22Rv1 (cell line): ENCODE measurements at regions not wholly inside any gene's neighbourhood (a gene's known extent, or its start where the extent isn't known, plus 50 kb on each side); places are given as distances from the start of the nearest gene placed in this dataset.

ENCODE experiments used
- H3K27ac ChIP-seq: fragments of 450-650 bp; 2 replicates; pipeline ENCODE4 v1.5.1; 2017
- ZFX ChIP-seq: fragments of 450-650 bp; IDR thresholded peaks from 2 replicates; pipeline ENCODE4 v1.6.1; 2017; ENCODE audit warnings: antibody characterized with exemption, borderline replicate concordance
- TF ChIP-seq, protein P1 (sequence below): fragments of 450-650 bp; IDR thresholded peaks from 2 replicates; pipeline ENCODE4 v1.5.1; 2017; ENCODE audit warnings: mild to moderate bottlenecking

DNA sequence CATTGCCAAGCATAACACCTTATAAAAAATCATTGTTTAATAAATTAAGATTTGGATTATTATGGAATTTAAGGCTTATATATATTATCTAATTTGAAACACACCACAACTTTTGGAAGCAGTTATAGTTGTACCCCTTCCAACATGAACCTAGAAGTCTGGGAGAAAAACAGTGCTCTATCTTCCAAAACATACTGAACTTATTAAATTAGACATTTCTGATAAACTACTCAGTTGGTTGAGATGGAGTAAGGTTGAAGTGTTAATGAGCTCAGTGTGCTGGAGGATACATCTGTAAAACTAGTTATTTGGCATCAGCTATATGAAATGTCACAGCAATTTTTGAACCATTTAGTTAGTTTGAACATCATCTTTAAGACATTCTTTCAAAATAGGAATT lies 227.4 kb downstream of the ALX1 start:
- TF ChIP-seq ZFX = no peak
- no peak overlapping the region for H3K27ac ChIP-seq

DNA sequence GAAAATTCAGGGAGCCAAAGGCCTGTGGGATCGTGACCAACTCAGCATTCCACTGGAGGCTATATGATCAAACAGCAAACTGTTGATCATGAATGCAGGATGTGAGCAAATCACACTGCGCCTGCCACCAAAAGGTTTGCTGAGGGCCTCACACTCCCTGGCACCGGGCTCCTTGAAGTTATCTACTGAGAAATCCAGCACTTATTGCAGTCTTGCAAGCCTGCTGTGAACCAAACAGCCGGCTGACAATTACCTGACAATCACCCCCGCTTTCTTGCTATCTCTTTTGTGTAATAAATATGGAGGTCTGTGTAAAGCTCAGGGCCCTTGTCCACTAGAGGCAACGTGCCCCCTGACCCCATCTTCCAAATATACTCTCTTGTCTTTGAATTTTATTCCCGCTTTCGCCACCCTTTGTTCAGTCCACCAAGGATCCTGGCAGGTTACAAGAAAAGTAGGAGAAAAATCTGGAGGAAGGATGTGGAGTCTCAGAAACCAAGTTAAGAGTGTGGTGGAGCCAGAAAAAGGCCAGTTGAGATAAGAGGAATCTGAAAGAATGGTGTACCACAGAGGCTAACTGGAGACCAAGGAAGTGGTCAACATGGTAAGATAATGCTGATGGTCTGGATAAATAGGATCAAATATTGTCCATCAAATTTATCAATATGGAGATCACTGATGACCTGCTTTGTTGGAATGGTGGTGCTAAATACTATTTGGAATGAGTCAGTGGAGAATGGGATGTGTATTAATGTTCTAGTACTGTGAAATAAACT lies 229.2 kb downstream of the ALX1 start:
- no peak overlapping the region for H3K27ac ChIP-seq
- TF ChIP-seq, protein P1, sequence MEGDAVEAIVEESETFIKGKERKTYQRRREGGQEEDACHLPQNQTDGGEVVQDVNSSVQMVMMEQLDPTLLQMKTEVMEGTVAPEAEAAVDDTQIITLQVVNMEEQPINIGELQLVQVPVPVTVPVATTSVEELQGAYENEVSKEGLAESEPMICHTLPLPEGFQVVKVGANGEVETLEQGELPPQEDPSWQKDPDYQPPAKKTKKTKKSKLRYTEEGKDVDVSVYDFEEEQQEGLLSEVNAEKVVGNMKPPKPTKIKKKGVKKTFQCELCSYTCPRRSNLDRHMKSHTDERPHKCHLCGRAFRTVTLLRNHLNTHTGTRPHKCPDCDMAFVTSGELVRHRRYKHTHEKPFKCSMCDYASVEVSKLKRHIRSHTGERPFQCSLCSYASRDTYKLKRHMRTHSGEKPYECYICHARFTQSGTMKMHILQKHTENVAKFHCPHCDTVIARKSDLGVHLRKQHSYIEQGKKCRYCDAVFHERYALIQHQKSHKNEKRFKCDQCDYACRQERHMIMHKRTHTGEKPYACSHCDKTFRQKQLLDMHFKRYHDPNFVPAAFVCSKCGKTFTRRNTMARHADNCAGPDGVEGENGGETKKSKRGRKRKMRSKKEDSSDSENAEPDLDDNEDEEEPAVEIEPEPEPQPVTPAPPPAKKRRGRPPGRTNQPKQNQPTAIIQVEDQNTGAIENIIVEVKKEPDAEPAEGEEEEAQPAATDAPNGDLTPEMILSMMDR = no peak
- TF ChIP-seq ZFX = no peak

DNA sequence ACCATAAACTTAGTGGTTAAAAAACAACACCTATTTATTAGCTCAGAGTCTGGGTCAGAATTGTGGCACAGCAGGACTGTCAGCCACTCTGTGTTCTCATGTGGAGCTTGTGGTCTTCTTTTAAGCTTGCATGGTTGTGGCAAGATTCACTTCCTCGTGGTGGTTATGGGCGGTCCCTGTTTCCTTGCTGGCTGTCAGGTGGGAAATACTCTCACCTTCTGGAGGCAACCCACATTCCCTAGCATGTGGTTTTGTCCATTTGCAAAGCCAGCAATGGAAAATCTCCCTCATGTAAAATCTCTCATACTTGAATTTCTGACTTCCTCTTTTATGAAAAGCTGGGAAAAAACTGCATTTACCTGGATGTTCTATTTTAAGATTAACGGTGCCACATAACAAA lies 229.8 kb downstream of the ALX1 start:
- no peak overlapping the region for H3K27ac ChIP-seq
- no peak for TF ChIP-seq ZFX
- TF ChIP-seq, protein P1 = no peak

DNA sequence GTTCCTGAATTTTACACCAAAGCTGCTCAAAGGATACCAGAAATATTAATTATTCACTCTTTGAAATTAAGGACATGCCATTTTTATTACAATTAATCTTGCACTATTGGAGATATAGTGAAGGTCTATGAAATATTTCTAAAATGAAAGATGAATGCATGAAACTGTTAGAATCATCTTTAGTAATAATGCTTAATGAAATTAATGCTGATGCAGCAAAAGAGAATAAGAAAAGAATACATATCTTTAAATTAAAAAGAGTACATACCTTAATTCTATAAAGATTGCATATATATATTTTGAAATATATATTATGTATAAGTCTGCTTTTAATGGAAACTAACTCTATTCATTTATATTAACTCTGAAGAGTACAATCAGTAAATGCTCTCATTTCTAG lies 236.0 kb downstream of the ALX1 start:
- no peak for TF ChIP-seq ZFX
- TF ChIP-seq, protein P1 = no peak
- H3K27ac ChIP-seq = no peak overlapping the region

DNA sequence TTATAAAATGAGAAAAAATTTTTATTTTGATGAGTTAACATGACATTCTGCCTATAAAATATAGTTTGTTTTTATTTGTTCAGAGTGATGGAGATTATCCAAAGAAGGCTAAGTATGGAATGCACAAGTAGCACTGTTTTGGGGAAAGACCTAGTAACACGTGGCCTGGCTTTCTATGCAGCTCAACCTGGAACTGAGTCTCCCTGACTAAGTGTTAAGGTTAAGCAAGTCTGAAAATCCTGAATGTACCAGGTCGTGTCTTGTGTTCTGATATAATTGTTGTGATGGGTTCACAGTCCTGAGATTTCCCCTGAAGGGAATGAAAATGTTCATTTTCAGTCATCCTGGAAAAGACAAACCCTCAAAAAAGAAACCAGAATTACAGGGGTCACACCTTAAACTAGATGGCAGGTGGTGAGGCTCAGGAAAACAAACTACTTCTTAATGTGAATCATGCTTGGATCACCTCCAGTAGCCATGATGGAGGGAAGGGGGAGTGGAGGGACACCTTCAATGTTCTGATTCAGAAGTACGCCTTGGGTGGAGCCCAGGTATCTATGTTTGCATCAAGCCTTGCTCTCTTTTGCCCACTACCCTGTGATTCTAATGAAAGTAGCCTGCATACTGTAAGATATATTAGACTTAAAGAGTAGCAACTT lies 236.8 kb downstream of the ALX1 start:
- TF ChIP-seq, protein P1 = no peak
- TF ChIP-seq ZFX = no peak
- no peak overlapping the region for H3K27ac ChIP-seq

DNA sequence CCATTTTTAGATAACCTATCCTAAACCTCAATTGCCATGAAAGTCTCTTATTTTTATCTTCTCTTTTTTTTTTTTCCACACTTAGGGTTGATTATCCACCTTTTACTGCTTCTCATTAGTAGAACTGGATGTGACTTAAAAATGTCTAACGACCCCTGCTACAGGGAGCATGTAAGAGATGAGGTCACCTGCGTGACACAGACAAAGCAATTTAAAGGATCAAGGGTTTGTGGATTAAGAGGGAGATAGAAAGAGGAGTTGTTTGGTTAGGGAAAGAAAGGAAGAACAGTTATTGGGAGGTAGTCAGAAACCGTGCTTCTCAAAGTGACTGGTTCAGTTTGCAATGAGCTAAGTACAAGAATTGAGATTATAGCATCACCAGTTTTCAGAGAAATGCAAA lies 239.1 kb downstream of the ALX1 start:
- H3K27ac ChIP-seq = no peak overlapping the region
- TF ChIP-seq, protein P1 = no peak
- TF ChIP-seq ZFX = no peak

DNA sequence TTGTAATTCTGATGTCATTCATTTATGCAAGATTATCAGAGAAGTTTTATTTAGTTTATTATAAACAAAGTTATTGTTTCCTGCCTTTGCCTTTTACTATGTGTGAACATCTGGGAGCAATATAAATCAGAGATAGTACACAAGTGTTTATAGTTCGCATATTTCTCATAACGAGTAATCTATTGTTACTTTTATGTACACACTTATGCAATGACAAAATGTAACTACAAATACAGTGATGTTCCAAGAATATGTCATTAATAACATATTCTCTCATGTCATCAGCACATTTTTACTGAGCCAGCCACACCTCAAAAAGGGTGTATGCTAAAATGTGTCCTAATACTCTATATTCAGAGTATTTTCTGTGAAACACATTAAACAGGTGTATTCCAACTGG lies 243.2 kb downstream of the ALX1 start:
- no peak for TF ChIP-seq ZFX
- TF ChIP-seq, protein P1 = no peak
- H3K27ac ChIP-seq = no peak overlapping the region

DNA sequence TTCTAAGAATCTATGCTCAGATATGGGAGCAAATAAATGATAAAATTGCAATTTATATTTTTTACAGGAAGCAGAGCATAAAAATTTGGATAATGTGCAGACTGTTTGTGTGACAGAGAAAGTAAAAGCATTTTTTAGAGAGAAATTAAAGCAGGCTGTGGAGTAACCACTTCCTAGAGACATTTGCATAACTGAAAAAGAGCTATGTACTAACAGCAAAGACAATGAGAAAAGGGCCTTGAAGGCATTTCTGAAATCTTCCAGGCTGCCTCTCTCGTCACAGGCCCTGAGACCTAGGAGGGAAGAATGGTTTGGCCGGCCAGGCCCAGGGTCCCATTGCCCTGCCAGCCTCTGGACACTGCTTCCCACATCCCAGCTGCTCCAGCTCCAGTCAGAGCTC lies 247.2 kb downstream of the ALX1 start:
- no peak for TF ChIP-seq ZFX
- TF ChIP-seq, protein P1 = no peak
- no peak overlapping the region for H3K27ac ChIP-seq
